ENCODE measurements at regions not wholly inside any gene's neighbourhood (a gene's known extent, or its start where the extent isn't known, plus 50 kb on each side); places are given as distances from the start of the nearest gene placed in this dataset.

DNA sequence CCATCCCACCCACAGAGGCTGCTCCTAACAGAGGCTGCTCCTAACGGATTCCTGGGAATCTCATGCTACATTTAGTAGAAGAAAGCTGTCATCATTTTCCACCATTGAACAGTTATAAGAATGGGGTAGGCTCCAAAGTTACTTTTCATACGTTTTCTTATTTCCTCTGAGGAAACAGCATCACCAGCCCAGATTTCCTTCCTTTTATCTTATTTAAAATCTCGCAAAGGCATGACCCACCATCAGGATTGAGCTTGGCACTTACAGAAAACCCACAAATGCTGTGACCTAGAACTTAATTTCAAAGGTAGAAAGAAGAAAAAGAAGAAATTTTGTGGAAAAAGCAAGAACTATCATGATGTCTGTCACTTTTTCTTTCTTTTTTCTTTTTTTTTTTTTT is 168.0 kb downstream of the LY86 start:
- TF ChIP-seq POLR2A (IDR thresholded peaks at IDR 0.05), result no peak
- TF ChIP-seq, protein P1, sequence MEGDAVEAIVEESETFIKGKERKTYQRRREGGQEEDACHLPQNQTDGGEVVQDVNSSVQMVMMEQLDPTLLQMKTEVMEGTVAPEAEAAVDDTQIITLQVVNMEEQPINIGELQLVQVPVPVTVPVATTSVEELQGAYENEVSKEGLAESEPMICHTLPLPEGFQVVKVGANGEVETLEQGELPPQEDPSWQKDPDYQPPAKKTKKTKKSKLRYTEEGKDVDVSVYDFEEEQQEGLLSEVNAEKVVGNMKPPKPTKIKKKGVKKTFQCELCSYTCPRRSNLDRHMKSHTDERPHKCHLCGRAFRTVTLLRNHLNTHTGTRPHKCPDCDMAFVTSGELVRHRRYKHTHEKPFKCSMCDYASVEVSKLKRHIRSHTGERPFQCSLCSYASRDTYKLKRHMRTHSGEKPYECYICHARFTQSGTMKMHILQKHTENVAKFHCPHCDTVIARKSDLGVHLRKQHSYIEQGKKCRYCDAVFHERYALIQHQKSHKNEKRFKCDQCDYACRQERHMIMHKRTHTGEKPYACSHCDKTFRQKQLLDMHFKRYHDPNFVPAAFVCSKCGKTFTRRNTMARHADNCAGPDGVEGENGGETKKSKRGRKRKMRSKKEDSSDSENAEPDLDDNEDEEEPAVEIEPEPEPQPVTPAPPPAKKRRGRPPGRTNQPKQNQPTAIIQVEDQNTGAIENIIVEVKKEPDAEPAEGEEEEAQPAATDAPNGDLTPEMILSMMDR (IDR thresholded peaks at IDR 0.05), result no peak

Measured in heart left ventricle (tissue), 13 donors.